Nephron (organoid): ENCODE measurements at regions not wholly inside any gene's neighbourhood (a gene's known extent, or its start where the extent isn't known, plus 50 kb on each side); places are given as distances from the start of the nearest gene placed in this dataset.

Source experiments
- H3K27ac Mint-ChIP-seq, 3 experiments: 2 replicates each; pipeline ENCODE4 v1.8.0; 2020; ENCODE audit warnings: mixed read lengths in 3 of 3, mild to moderate bottlenecking in 2 of 3, moderate library complexity in 1 of 3
- H3K27me3 Mint-ChIP-seq: 2 replicates; pipeline ENCODE4 v1.8.0; 2021; ENCODE audit warnings: low read depth, mild to moderate bottlenecking, moderate library complexity, mixed read lengths
- H3K36me3 Mint-ChIP-seq: 2 replicates; pipeline ENCODE4 v1.8.0; 2020; ENCODE audit warnings: low read depth, mixed read lengths
- H3K4me1 Mint-ChIP-seq: 2 replicates; pipeline ENCODE4 v1.8.0; 2020; ENCODE audit warnings: mixed read lengths
- H3K4me3 Mint-ChIP-seq, 3 experiments: 2 replicates each; pipeline ENCODE4 v1.8.0; 2020; ENCODE audit warnings: mild to moderate bottlenecking in 3 of 3, mixed read lengths in 3 of 3, moderate library complexity in 2 of 3
- H3K9me3 Mint-ChIP-seq: 2 replicates; pipeline ENCODE4 v1.8.0; 2020; ENCODE audit warnings: mixed read lengths
- TF ChIP-seq, protein P1 (sequence below), 3 experiments: fragments of 200-600 bp; sonication (generic); IDR thresholded peaks; one replicate each; pipeline ENCODE4 v1.5.0; 2021; ENCODE audit warnings: antibody characterized with exemption in 3 of 3; ENCODE audit not compliant: unreplicated experiment in 3 of 3

DNA sequence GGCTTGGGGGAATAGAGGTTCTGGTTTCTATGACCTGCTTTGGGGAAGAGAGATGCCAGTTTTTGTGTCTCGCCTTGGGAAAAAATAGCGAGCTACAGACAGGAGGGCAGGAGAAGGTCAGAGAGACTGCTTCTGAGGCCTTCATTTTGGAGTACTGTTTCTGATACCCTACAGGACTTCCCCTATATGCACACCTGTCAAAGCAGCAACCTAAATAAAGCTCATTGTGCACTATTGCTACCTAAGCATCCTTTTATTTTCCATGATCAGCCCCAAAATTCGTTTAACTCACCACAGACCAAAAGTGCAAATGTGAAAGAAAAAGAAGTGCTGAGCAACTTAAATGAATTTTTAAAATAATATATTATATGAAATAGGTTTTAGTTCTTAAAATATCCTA lies 145.6 kb upstream of the CHRM3 start:
- Mint-ChIP-seq H3K36me3 (no peaks in the 10 kb centered on the region), H3K4me1 (no peaks in the 10 kb centered on the region), H3K4me3 (no peak overlapping the region), H3K27me3 (peaks cover 3% of the 10 kb centered on the region), H3K9me3 (no peaks in the 10 kb centered on the region), H3K27ac (no peak overlapping the region)
- TF ChIP-seq, protein P1, sequence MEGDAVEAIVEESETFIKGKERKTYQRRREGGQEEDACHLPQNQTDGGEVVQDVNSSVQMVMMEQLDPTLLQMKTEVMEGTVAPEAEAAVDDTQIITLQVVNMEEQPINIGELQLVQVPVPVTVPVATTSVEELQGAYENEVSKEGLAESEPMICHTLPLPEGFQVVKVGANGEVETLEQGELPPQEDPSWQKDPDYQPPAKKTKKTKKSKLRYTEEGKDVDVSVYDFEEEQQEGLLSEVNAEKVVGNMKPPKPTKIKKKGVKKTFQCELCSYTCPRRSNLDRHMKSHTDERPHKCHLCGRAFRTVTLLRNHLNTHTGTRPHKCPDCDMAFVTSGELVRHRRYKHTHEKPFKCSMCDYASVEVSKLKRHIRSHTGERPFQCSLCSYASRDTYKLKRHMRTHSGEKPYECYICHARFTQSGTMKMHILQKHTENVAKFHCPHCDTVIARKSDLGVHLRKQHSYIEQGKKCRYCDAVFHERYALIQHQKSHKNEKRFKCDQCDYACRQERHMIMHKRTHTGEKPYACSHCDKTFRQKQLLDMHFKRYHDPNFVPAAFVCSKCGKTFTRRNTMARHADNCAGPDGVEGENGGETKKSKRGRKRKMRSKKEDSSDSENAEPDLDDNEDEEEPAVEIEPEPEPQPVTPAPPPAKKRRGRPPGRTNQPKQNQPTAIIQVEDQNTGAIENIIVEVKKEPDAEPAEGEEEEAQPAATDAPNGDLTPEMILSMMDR (IDR thresholded peaks at IDR 0.05; ENCODE audit: unreplicated experiment in 3 of 3) = no peak

DNA sequence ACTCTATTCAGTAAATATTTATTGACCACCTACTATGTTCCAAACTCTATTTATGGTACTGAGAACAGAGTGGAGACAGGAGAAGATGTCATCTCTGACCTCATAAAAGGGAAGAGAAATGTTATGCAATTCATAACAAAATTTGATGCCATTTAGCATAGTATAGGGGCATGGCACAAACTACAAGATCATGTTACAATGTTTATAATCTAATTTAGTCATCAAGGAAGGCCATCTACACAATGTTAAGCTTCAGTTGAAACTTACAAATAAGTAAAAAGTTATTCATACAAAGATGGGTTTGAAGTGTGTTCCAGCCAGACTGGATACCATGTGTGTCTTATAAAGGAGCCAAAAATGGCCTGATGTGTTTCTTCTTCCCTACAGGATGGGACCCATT lies 146.8 kb upstream of the CHRM3 start:
- Mint-ChIP-seq H3K27me3 (peaks cover 3% of the 10 kb centered on the region), H3K4me3 (no peak overlapping the region), H3K36me3 (no peaks in the 10 kb centered on the region), H3K27ac (no peak overlapping the region), H3K9me3 (no peaks in the 10 kb centered on the region), H3K4me1 (no peaks in the 10 kb centered on the region)
- TF ChIP-seq, protein P1 (IDR thresholded peaks at IDR 0.05; ENCODE audit: unreplicated experiment in 3 of 3) = no peak

DNA sequence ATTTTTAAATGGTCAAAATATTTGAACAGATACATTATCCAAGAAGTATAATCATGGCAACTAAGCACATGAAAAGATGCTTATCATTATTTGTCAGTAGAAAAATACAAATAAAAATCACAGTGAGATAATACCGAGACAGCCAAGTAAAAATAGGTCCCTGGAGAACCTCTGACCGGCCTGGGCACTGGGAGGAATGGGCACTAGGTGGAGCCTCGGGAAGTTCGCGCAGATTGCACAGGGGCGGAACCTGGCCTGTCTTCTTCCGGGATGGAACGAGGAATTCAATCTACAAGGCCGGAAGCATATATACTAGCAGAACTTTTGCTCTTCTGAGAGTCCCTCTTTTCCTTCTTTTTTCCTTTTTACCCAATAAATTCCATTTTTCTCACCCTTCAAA lies 148.5 kb upstream of the CHRM3 start:
- H3K9me3 Mint-ChIP-seq = no peaks in the 10 kb centered on the region
- H3K4me3 Mint-ChIP-seq = no peak overlapping the region
- TF ChIP-seq, protein P1 (IDR thresholded peaks at IDR 0.05; ENCODE audit: unreplicated experiment in 3 of 3) = no peak
- H3K27me3 Mint-ChIP-seq = peaks cover 3% of the 10 kb centered on the region
- H3K27ac Mint-ChIP-seq = no peak overlapping the region
- H3K4me1 Mint-ChIP-seq = no peaks in the 10 kb centered on the region
- no peaks in the 10 kb centered on the region for H3K36me3 Mint-ChIP-seq

DNA sequence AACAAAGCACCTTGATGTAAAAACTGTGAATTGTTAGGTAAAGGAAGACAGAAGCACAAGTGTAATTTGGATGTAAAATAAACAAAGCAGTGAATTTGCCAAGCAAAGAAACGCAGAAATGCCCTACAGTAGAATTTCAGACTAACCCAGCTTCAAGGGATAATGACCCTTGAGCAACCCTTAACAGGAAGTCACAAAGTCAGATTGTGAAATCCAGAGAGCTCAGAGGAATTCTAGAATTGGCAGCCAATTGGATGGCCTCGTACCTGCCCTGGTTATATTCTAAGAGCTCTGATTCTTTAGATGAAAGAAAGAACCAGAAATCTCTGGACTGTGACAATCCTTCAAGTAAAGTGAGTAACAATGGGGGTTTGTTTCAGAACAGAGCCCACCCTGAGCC lies 152.7 kb upstream of the CHRM3 start:
- Mint-ChIP-seq H3K27ac (no peak overlapping the region), H3K27me3 (no peaks in the 10 kb centered on the region), H3K4me1 (no peaks in the 10 kb centered on the region), H3K4me3 (no peak overlapping the region), H3K9me3 (peaks cover 3% of the 10 kb centered on the region), H3K36me3 (no peaks in the 10 kb centered on the region)
- TF ChIP-seq, protein P1 (IDR thresholded peaks at IDR 0.05; ENCODE audit: unreplicated experiment in 3 of 3) = no peak

DNA sequence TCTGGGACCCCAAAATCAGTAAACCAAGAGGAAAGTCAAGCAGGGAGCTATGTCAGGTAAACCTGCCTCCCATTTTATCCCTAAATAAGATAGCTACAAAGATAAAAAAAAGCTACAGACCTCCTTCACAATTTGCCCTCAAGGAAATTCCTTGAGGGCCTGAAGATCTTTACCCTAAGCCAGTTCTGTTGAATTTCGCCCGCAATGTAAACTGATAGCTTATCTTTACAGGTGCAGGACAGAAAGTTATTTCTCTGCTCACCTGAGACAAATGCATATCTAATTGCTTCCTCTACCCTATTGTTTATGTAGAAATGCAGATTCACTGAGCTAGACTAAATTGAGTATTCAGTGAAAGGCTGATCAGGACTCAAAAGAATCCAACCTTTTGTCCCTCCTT lies 153.4 kb upstream of the CHRM3 start:
- no peak overlapping the region for H3K27ac Mint-ChIP-seq

DNA sequence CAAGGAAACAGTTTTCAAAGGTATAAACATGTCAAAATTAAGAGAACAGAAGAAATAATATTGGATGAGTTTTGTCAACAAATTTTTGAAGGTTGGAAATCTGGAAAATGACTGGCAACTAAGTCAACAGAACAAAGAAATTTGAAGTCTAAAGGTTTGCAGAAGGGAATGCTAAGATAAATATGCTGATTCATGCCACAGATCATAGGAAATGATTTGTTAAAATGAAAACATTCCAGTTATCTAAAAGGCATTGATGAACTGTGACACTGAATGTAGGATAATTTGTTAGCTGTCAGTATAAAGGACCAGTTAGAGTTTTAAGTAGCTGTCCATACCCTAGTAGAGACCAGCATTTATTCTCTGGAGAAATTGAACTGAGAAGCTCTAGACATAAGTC lies 157.9 kb upstream of the CHRM3 start:
- Mint-ChIP-seq H3K9me3 (peaks cover 24% of the 10 kb centered on the region), H3K27me3 (no peaks in the 10 kb centered on the region), H3K4me3 (no peak overlapping the region), H3K27ac (no peak overlapping the region), H3K36me3 (no peaks in the 10 kb centered on the region), H3K4me1 (no peaks in the 10 kb centered on the region)
- TF ChIP-seq, protein P1 (IDR thresholded peaks at IDR 0.05; ENCODE audit: unreplicated experiment in 3 of 3) = no peak

More for the DNA sequence above, 153.4 kb upstream of the CHRM3 start:
- H3K27me3 Mint-ChIP-seq = no peaks in the 10 kb centered on the region
- H3K4me1 Mint-ChIP-seq = no peaks in the 10 kb centered on the region
- TF ChIP-seq, protein P1 (IDR thresholded peaks at IDR 0.05; ENCODE audit: unreplicated experiment in 3 of 3) = no peak
- H3K9me3 Mint-ChIP-seq = peaks cover 3% of the 10 kb centered on the region
- no peaks in the 10 kb centered on the region for H3K36me3 Mint-ChIP-seq
- no peak overlapping the region for H3K4me3 Mint-ChIP-seq
